ENCODE measurements at regions not wholly inside any gene's neighbourhood (a gene's known extent, or its start where the extent isn't known, plus 50 kb on each side); places are given as distances from the start of the nearest gene placed in this dataset.

DNA sequence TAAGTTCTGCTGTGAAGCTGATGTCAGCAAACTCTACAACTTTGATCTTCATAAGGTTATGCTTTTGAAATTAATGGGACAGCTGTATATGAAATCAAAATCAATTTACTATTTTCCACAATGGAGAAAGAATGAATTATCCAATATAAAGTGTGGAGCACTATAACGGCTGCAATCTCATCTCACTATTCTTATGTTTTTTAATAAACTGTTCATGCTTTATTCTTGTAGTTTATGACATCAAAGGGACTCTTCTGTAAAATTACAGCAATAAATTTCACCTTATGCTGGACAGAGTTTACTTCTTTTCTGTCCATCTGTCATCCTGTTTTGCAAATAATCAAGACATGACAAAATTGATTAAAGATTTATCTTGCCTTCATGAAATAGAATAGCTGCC, 192.5 kb downstream of the TECRL start:
- no peak overlapping the region for H3K27ac ChIP-seq
- no peaks in the 10 kb centered on the region for H3K9me3 ChIP-seq (ENCODE audit: severe bottlenecking)
- H3K27me3 ChIP-seq (ENCODE audit: insufficient read depth, low read depth, severe bottlenecking): no peaks in the 10 kb centered on the region
- H3K36me3 ChIP-seq: no peaks in the 10 kb centered on the region
- TF ChIP-seq, protein P1, sequence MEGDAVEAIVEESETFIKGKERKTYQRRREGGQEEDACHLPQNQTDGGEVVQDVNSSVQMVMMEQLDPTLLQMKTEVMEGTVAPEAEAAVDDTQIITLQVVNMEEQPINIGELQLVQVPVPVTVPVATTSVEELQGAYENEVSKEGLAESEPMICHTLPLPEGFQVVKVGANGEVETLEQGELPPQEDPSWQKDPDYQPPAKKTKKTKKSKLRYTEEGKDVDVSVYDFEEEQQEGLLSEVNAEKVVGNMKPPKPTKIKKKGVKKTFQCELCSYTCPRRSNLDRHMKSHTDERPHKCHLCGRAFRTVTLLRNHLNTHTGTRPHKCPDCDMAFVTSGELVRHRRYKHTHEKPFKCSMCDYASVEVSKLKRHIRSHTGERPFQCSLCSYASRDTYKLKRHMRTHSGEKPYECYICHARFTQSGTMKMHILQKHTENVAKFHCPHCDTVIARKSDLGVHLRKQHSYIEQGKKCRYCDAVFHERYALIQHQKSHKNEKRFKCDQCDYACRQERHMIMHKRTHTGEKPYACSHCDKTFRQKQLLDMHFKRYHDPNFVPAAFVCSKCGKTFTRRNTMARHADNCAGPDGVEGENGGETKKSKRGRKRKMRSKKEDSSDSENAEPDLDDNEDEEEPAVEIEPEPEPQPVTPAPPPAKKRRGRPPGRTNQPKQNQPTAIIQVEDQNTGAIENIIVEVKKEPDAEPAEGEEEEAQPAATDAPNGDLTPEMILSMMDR (IDR thresholded peaks at IDR 0.05; ENCODE audit: low read depth, low read length): no peak
- DNase-seq: no peak
- H3K4me3 ChIP-seq (ENCODE audit: low read depth, low read length): no peak overlapping the region

DNA sequence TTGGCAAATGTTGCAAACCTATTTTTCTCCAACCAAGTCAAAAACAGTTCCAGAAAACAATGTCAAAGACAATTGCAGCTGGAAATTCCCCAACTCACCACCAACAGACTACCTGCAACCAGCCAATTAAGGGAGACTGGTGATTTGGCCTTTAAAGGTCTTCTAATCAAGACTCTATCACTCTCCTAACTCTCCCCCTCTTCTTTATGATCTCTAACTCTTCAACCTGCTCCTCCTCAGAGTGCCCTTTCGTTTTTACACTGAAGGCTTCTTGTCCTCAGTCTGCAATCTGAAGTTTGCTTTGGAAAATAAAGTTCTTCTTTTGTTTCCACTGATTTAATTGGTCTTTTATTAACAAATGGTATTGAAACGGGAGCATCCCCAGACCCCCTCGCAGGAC, 203.9 kb downstream of the TECRL start:
- TF ChIP-seq, protein P1 (IDR thresholded peaks at IDR 0.05; ENCODE audit: low read depth, low read length): no peak
- no peak for DNase-seq
- H3K4me3 ChIP-seq (ENCODE audit: low read depth, low read length): no peak overlapping the region

DNA sequence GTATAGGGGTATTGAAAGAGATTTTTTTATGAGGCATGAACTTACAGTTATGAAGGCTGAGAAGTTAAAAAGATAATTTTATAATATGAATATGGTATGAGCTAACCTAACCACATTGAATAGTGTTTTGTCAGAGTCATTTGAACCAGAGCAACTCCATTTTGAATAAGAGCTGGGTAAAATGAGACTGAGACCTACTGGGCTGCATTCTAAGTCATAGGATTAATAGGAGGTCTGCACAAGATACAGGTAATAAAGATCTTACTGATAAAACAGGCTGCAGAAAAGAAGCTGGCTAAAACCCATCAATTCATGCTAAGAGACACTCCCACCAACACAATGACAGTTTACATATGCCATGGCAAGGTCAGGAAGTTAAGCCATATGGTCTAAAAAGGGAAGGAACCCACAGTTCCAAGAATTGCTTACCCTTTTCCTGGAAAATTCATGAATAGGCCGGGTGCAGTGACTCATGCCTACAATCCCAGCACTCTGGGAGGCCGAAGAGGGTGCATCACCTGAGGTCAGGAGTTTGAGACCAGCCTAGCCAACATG, 209.2 kb downstream of the TECRL start:
- no peak overlapping the region for H3K27ac ChIP-seq
- H3K4me3 ChIP-seq (ENCODE audit: low read depth, low read length): no peak overlapping the region
- H3K27me3 ChIP-seq (ENCODE audit: insufficient read depth, low read depth, severe bottlenecking): no peaks in the 10 kb centered on the region
- H3K9me3 ChIP-seq (ENCODE audit: severe bottlenecking): no peaks in the 10 kb centered on the region
- TF ChIP-seq, protein P1 (IDR thresholded peaks at IDR 0.05; ENCODE audit: low read depth, low read length): no peak
- H3K36me3 ChIP-seq: no peaks in the 10 kb centered on the region
- DNase-seq: no peak

More for the DNA sequence above, 203.9 kb downstream of the TECRL start:
- Histone ChIP-seq H3K36me3 (no peaks in the 10 kb centered on the region), H3K27me3 (ENCODE audit: insufficient read depth, low read depth, severe bottlenecking) (no peaks in the 10 kb centered on the region), H3K9me3 (ENCODE audit: severe bottlenecking) (no peaks in the 10 kb centered on the region), H3K27ac (no peak overlapping the region)

DNA sequence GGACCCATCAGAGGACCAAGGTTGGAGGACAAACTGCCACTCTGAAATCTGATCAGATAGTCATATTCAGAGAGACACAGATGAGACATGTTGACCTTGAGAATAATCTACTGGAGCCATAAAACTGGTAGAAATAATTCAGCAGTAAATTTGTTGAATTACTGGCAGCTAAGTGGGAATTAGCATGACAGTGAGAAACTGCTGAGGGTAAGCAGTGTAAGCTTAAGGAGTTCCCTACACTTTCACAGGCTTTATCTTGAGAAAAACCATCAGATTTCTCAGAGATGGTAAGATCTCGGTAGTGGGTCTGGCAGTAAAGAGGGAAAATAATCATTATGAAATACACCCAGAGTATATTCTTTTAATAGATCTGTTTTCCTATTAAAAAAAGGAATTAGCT, 213.7 kb downstream of the TECRL start:
- Histone ChIP-seq H3K36me3 (no peaks in the 10 kb centered on the region), H3K27me3 (ENCODE audit: insufficient read depth, low read depth, severe bottlenecking) (no peaks in the 10 kb centered on the region), H3K9me3 (ENCODE audit: severe bottlenecking) (no peaks in the 10 kb centered on the region), H3K4me3 (ENCODE audit: low read depth, low read length) (no peak overlapping the region), H3K27ac (no peak overlapping the region)
- DNase-seq: no peak
- TF ChIP-seq, protein P1 (IDR thresholded peaks at IDR 0.05; ENCODE audit: low read depth, low read length): no peak

DNA sequence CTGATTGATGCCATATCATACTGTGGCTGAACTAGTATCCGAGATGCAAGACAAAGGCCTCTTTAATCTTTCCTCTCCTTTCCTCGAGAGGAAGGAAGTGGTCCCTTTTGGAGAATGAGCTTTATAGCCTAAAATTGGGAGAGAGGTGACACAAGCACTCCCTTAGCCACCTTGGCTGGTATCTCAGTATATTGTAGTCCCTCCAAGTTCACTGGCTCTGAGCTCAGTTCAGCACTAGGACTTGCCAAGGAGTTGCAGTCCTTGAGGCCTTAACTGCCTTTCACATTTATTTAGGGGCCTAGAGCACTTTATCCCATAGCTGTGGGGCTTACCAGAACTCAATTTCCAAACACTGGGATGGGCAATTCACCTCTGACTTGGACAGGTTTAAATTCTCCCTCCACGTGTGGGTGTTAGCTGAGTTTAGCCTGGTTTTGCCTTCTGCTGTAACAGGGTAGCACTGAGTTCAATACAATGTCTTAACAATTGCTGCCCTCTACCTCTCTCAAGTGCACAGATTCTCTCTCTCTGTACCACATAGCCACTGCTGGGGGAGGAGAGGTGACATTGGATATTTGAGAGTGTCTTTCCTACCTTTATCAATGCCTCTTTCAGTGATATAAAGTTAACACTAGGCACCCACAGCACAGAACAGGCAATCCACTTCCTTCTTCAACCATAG, 216.4 kb downstream of the TECRL start:
- no peak for DNase-seq
- Histone ChIP-seq H3K9me3 (ENCODE audit: severe bottlenecking) (no peaks in the 10 kb centered on the region), H3K27ac (no peak overlapping the region), H3K4me3 (ENCODE audit: low read depth, low read length) (no peak overlapping the region), H3K27me3 (ENCODE audit: insufficient read depth, low read depth, severe bottlenecking) (no peaks in the 10 kb centered on the region), H3K36me3 (no peaks in the 10 kb centered on the region)
- TF ChIP-seq, protein P1 (IDR thresholded peaks at IDR 0.05; ENCODE audit: low read depth, low read length): no peak
